Kasumi-1 (cell line): ENCODE measurements at regions not wholly inside any gene's neighbourhood (a gene's known extent, or its start where the extent isn't known, plus 50 kb on each side); places are given as distances from the start of the nearest gene placed in this dataset.

Experiments
- DNase-seq, 2 experiments: peaks; one replicate each; lab custom pipeline; 2025; lab: John Stamatoyannopoulos, UW

DNA sequence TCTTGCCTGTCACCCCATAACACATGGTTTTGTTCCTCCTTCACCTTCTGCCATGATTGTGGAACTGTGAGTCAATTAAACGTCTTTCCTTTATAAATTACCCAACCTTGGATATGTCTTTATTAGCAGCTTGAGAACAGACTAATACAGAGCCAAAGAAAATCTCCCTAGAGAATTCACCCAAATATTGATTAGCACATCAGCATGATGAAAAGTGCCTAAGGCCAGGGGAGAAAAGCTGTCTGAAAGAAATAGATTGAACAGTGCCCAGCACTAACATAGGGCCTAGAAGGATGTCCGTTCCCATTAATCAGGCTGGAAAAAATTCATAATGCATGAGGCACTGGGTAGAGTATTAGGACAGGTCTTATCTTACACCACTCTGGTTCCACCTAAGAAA lies 111.9 kb upstream of the CALN1 start:
- DNase-seq: no peak

DNA sequence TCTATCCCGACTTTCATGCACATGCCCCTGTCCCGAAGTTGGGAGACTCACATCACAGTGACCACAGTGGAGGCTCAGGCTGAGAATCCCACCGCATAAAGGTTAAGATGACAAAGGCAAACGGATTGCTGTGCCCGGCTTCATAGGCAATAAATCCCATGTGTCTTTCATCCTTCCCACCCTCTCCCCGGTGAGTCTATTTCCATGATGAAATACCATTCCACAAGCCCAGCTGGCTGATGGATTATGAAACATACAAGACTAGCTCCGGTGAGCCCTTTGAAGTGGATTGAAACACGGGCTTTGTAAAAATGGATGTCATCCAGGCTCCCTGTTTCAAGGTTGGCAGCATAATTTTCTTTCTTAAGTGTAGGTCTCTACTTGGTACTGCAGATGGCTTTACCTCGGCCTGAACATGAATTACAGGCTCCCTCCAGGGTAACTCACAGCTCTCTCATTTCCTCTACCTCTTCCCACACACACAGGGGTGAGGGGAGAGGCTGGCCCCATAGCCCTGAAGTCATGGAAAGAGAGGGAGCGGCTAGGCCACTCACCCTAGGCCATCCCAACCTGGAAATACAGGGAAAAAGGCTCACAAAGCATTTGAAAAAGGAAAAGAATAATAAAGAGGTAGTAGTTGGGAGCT lies 92.0 kb upstream of the CALN1 start:
- no peak for DNase-seq

DNA sequence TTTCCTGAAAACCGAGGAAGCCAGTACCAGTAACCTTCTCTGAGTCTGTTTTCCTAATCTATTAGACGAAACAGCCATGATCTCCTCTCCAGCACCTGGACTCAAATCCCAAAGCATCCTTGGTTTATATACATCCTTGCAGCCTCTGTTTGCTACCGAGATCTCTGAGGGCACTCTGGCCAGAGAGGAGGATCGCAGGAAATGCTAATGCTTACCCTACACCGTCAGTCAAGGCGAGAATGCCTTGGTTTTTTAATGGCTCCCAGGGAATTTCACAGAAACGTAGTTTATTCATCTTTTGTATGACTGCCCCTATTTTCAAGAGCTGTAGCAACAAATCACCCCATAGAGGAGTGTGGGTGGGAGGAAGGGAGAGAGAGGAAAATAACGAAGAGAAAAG lies 91.5 kb upstream of the CALN1 start:
- DNase-seq: no peak

DNA sequence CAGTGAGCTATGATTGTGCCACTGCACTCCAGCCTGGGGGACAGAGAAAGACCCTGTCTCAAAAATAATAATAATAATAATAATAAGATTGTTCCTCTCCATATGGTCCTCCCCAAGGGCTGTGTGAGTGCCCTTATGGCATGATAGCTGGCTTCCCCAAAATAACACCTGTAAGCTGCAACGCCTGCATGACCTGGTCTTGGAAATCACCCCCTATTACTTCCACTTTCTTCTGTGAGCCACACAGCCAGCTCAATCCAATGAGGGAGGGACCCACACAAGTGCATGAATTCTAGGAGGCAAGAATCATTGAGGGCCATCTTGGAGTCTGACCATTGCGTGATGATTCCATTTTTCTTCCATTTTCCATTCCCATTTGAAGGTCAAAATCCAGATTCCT lies 82.7 kb upstream of the CALN1 start:
- DNase-seq: no peak

DNA sequence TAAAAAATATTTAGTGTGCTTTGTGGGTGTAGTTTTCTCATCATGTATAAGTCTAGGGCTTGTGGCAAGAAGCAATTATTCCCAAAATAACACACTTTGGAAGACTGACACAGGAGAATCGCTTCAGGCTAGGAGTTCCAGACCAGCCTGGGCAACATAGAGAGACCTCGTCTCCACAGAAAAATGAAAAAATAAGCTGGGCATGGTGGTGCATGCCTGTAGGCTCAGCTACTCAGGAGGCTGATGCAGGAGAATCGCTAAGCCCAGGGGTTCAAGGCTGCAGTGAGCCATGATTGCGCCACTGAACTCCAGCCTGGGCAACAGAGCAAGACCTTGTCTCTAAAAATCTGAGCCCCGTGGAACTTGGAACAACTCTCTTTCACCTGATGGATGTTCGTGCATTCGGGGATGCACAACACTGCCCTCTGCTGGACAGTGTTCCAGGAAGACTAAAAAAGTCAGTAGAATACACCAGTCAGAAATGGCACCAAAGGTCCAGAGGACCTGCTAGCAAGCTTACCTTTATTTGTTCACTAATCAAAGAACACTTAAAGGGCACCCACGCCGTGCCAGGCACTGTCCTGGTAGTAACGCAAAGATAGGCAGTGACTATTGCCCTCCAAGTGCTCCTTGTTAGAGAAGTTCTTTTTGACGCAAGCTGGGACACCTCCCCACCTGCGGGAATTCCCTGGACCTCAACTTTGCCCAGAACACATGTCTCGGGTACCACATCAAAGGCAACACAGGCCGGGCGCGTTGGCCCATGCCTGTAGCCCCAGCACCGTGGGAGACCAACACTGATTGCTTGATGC lies 81.9 kb upstream of the CALN1 start:
- peak; percentile 12 to 36 for DNase-seq

DNA sequence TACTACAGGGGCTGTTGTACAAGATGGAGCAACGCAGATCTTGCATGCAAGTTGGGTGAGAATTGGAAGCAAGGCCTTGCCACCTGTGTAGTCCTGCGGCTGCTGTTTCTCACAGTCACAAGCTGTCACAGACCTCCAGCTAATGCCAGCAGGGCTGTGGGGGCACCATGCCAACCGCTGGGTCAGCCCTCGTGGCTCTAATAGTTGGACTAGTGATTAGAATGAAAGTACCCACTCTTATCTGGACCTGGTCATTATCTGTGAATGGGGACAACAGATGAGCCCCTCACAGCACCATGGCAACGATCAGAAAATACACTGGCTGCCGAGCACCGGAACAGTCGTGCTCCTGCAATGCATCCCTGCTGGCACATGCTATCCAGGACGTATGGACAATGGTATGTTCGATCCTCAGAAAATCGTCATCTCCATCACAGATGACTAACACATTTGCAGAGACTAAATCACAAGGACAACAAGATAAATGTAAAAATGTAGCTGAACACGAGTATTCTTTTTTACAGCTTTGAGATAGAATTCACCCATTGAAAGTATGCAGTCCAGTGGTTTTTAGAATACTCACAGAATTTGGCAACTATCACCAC lies 80.4 kb upstream of the CALN1 start:
- DNase-seq: no peak

DNA sequence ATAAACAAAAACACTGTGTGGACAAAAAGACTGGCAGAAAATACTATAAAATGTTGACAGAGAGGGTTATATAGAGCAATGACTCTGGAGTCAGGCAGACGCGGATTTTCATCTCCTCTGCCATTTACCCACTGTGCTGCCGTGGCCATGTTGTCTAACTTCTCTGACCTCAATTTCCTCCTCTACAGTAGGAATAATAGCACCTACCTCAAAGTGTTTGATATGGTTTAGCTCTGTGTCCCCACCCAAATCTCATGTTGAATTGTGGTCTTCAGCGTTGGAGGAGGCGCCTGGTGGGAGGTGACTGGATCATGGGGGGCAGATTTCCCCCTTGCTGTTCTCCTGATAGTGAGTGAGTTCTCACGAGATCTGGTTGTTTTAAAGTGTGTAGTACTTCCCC lies 78.2 kb upstream of the CALN1 start:
- DNase-seq: no peak

DNA sequence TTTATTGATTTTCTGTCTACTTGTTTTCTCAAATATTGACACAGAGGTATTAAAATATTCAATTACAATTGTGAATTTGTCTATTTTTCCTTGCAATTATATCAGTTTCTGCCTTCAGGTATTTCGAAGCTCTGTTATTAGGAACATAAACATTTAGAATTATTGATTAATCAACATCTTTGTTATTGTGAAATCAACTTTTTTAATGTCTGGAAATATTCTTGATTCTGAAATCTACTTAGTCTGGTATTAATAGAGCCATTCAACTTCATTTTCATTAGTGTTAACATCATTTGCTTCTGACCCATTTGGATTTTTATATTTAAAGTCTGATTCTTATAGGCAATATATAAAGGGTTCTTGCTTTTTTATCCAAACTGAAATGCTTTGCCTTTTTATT lies 69.8 kb upstream of the CALN1 start:
- no peak for DNase-seq

DNA sequence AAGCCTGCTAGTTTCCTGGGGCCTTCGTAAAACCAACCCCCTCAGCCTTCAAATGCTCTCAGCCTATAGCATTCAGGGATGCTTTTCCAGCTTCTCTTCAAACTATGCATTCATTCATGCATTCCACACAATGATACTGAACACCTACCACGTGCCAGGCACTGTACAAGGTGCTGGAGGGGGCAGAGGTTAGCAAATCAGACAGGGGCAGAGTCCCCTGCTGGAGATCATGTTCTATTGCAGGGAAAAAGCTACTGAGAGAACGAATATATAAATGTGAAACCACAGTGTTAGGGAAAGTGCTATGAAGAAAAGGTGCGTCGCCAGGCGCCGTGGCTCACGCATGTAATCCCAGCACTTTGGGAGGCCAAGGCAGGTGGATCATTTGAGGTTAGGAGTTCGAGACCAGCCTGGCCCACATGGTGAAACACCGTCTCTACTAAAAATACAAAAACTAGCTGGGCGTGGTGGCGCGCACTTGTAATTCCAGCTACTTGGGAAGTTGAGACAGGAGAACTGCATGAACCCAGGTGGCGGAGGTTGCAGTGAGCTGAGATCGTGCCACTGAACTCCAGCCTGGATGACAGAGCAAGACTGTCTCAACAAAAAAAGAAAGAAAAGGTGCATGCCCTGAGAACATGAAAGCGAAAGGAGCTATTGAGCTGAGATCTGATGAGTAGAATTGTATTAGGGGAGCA lies 64.6 kb upstream of the CALN1 start:
- DNase-seq: no peak

DNA sequence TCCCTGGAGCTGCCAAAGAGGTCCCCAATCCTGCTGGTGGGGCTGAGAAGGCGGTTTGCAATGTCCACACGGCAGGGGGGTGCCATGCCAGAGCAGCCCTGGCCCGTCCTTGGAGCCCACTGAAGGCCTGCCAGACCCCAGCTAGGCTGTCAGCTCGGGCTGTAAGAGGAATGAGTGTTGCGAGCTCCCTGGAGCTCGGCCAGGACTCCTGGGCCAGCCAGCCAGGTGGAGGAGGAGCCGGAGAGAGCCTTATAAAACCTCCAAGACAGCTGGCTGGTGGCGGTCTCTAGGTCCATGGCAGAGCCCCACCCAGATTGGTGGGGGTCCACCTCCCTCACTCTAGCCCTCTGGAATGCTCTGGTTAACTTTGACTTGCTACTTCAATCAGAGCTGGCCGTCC lies 55.1 kb upstream of the CALN1 start:
- DNase-seq: no peak

DNA sequence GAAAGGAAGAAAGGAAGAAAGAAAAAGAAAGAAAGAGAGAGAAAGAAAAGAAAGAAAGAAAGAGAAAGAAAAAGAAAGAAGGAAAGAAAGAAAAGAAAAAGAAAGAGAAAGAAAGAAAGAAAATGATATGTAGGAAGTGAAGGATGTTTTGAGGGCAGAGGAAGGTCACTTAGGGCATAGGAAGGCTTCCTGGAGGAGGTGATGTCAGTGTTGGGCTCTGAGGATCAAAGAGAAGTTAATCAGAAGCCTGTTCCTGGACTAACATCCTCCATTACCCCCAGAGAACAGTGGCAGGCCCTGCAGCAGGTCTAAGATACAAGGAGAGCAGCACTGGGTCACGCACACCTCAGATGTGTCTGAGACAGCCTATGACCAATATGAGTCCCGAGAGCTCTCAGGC lies 54.7 kb upstream of the CALN1 start:
- DNase-seq: no peak

DNA sequence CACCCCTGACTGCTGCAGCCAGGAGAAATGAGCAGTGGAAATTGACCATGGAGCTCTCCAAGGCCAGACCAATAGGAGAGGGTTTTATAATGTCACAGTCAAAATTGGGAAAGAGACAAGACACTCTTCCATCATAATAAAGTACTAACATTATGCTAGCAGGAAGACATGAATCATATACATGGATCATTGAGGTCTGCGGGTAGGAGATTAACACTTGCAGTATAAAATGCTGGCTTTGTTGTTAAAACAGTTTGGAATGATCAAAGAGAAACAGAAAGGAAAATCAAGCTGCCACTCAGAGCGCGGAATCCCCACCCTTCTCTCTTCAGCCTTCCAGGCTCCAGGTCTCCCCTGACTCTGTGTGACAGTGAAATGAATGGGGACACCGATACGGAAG lies 53.4 kb upstream of the CALN1 start:
- no peak for DNase-seq

DNA sequence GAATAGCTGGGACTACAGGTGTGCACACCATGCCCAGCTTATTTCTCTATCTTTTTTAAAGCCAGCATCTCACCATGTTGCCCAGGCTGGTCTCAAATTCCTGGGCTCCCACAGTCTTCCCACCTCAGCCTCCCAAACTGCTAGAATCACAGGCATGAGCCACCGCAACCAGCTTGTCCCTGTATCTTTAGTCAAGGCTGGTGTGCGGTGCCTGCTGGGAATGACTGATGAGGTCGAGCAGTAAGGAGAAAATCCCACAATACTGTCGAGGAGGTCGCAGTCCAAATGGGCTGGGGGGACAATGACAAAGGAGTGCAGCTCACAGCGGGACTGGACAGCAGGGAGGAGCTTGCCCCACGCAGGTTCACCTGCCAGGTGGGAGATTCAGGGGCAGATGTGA lies 50.2 kb upstream of the CALN1 start:
- DNase-seq: no peak
